Prostate gland (tissue), 2 donors: ENCODE measurements at regions not wholly inside any gene's neighbourhood (a gene's known extent, or its start where the extent isn't known, plus 50 kb on each side); places are given as distances from the start of the nearest gene placed in this dataset.

Experiments
- DNase-seq: peaks from one replicate; pipeline ENCODE4 v3.0.0-alpha.2; 2019; ENCODE audit warnings: low spot score
- H3K27ac ChIP-seq, 2 donors: fragments of 200-600 bp; sonication (generic); 2 replicates each; pipeline ENCODE4 v1.5.1; 2017 to 2019
- H3K27me3 ChIP-seq: fragments of 200-600 bp; sonication (generic); replicated peaks from 2 replicates; pipeline ENCODE4 v1.5.1; 2019; ENCODE audit not compliant: insufficient read depth
- H3K36me3 ChIP-seq, 2 donors: fragments of 200-600 bp; sonication (generic); 1 replicate in 1 of 2; 2 replicates in 1 of 2; pipeline versions ENCODE4 v1.5.1 to v1.8.1; 2017 to 2019
- H3K4me1 ChIP-seq: fragments of 200-600 bp; sonication (generic); replicated peaks from 2 replicates; pipeline ENCODE4 v1.5.1; 2019
- H3K4me3 ChIP-seq, 2 donors: fragments of 200-600 bp; sonication (generic); 2 replicates each; pipeline ENCODE4 v1.5.1; 2017 to 2019
- H3K9me3 ChIP-seq: fragments of 200-600 bp; sonication (generic); 2 replicates; pipeline ENCODE4 v1.5.1; 2017
- CTCF ChIP-seq, 4 experiments: fragments of 200-600 bp in 2 of 4; fragments of 450-650 bp in 2 of 4; sonication (generic) in 2 of 4; IDR thresholded peaks; 1 replicate in 3 of 4; 2 replicates in 1 of 4; pipeline ENCODE4 v1.5.1; 2016 to 2019; ENCODE audit warnings: antibody characterized with exemption in 4 of 4, mild to moderate bottlenecking in 2 of 4, moderate library complexity in 2 of 4
- POLR2A ChIP-seq: fragments of 450-650 bp; IDR thresholded peaks from one replicate; pipeline ENCODE4 v1.6.1; 2016; ENCODE audit warnings: antibody characterized with exemption, mild to moderate bottlenecking
- POLR2AphosphoS5 ChIP-seq: sonication (generic); formaldehyde crosslinking; IDR thresholded peaks from one replicate; pipeline ENCODE4 v1.6.1; 2017; ENCODE audit warnings: antibody characterized with exemption
- WGBS: methylation state at CpG from one replicate; pipeline ENCODE4 v1.1.5; 2018; 5-methylcytosine and 5-hydroxymethylcytosine counted together
- intact Hi-C: fragments of 100-400 bp; cut with DNase I; formaldehyde crosslinking; loops from one replicate; pipeline ENCODE4 v1.14.2; 2022

GRCh38 chr1:168811176-168811575 is 82.2 kb upstream of the DPT start:
- WGBS, result 94% methylated on average over 3 of the region's 3 CpGs
- no peak overlapping the region for H3K27ac ChIP-seq
- no peak overlapping the region for H3K4me3 ChIP-seq
- no peak for DNase-seq
- no peaks in the 10 kb centered on the region for H3K4me1 ChIP-seq
- no peaks in the 10 kb centered on the region for H3K36me3 ChIP-seq
- no peak for TF ChIP-seq POLR2AphosphoS5
- intact Hi-C loops, result no loop called here
- no peaks in the 10 kb centered on the region for H3K9me3 ChIP-seq
- H3K27me3 ChIP-seq, result no peaks in the 10 kb centered on the region

GRCh38 chr1:168819668-168820067 is 90.7 kb upstream of the DPT start:
- intact Hi-C loops, result no loop called here
- H3K9me3 ChIP-seq, result no peaks in the 10 kb centered on the region
- TF ChIP-seq CTCF (IDR thresholded peaks at IDR 0.05) (no peak), POLR2AphosphoS5 (no peak), POLR2A (no peak)
- H3K4me1 ChIP-seq, result no peaks in the 10 kb centered on the region
- H3K4me3 ChIP-seq, result no peak overlapping the region
- DNase-seq, result no peak
- H3K36me3 ChIP-seq, result no peaks in the 10 kb centered on the region
- no peak overlapping the region for H3K27ac ChIP-seq
- no peaks in the 10 kb centered on the region for H3K27me3 ChIP-seq
- WGBS, result 91% methylated on average over 3 of the region's 3 CpGs

- Histone ChIP-seq H3K4me1 (no peaks in the 10 kb centered on the region), H3K27me3 (no peaks in the 10 kb centered on the region), H3K4me3 (no peak overlapping the region), H3K36me3 (no peaks in the 10 kb centered on the region), H3K9me3 (no peaks in the 10 kb centered on the region), H3K27ac (no peak overlapping the region)
- WGBS, result 58% methylated on average over 2 of the region's 2 CpGs
- DNase-seq, result no peak
- TF ChIP-seq CTCF (IDR thresholded peaks at IDR 0.05) (no peak), POLR2A (no peak), POLR2AphosphoS5 (no peak)
- intact Hi-C loops, result no loop called here
These were observed 92.4 kb upstream of the DPT start for GRCh38 chr1:168821434-168821833.

- no peaks in the 10 kb centered on the region for H3K9me3 ChIP-seq
- intact Hi-C loops, result no loop called here
These were observed 93.9 kb upstream of the DPT start for GRCh38 chr1:168822911-168823310.

GRCh38 chr1:168823988-168824387 is 95.0 kb upstream of the DPT start:
- Histone ChIP-seq H3K4me1 (no peaks in the 10 kb centered on the region), H3K9me3 (no peaks in the 10 kb centered on the region), H3K27me3 (no peaks in the 10 kb centered on the region), H3K4me3 (no peak overlapping the region), H3K27ac (no peak overlapping the region), H3K36me3 (no peaks in the 10 kb centered on the region)
- intact Hi-C loops, result no loop called here
- WGBS, result 96% methylated on average over 4 of the region's 4 CpGs
- no peak for DNase-seq
- TF ChIP-seq POLR2AphosphoS5 (no peak), CTCF (IDR thresholded peaks at IDR 0.05) (no peak), POLR2A (no peak)

More at GRCh38 chr1:168822911-168823310, 93.9 kb upstream of the DPT start:
- TF ChIP-seq CTCF (IDR thresholded peaks at IDR 0.05), result no peak
- no peaks in the 10 kb centered on the region for H3K27me3 ChIP-seq
- 82% methylated on average over 2 of the region's 2 CpGs for WGBS
- no peaks in the 10 kb centered on the region for H3K36me3 ChIP-seq
- no peak overlapping the region for H3K4me3 ChIP-seq
- no peak for DNase-seq
- H3K27ac ChIP-seq, result no peak overlapping the region
- H3K4me1 ChIP-seq, result no peaks in the 10 kb centered on the region
